ENCODE measurements at regions not wholly inside any gene's neighbourhood (a gene's known extent, or its start where the extent isn't known, plus 50 kb on each side); places are given as distances from the start of the nearest gene placed in this dataset.
A peak's percentile ranks its signal among the peaks of the same experiment; 100 is the strongest.

- DNase-seq (ENCODE audit: low read depth in 2 of 2), result peak in 1 of 2 experiments; percentile 45
Observed at GRCh38 chr16:85162478-85163277, 50.4 kb upstream of the CIBAR2 start.

- DNase-seq (ENCODE audit: low read depth in 2 of 2), result no peak
Observed at GRCh38 chr16:85163278-85164112, 51.2 kb upstream of the CIBAR2 start.

GRCh38 chr16:85164431-85164830 lies 52.2 kb upstream of the CIBAR2 start:
- no peak for DNase-seq (ENCODE audit: low read depth in 2 of 2)

DNA sequence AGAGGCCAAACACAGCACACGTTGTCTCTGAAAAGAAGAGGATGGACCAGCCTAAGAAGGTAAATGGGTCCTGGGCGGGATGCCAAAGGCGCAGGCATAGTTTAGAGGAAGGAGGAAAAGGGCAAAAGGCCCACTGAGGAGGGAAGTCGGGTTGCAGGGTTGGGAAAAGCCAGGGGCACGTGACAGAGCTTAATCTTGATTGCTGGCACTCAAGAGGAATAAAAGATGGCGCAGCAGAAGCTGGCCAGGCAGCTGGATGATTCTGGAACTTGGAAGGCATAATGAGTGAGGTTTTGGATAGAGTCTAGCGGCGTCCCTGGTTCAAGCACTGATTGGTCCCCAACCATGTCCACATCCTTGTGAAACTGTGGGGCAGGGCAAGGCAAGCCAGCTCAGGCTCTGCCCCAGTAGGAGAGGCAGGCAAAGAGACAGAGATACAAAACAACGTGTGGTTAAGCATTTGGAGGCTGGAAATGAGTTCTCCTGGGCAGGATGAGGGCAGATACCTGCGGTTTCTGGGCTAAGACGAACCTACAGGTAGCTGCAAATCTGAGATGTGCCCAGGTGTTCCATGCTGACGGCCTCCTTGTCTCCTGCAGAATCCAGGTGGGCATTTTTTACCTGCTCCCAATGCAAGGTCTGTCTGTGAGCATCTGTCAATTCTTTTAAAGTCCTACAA lies 52.7 kb upstream of the CIBAR2 start:
- no peak for DNase-seq (ENCODE audit: low read depth in 2 of 2)

DNA sequence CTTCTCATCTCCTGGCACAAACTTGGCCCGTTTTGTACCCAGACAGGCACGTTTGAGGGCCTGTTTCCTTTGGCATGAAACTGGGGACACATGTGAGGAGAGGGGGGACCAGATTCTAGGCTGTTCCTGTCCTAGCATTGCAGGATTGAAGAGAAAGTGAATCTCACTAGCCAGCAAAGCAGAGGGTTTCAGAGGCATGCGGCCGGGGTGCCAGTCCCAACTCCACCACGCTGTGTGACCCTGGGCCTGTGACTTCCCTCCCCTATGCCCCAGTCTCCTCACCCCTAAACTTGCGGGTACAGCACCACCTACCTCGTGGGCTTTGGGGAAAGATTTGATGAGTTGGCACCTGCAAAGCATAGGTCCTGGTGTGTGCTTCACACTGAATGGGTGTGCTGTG lies 53.5 kb upstream of the CIBAR2 start:
- no peak for DNase-seq (ENCODE audit: low read depth in 2 of 2)

DNA sequence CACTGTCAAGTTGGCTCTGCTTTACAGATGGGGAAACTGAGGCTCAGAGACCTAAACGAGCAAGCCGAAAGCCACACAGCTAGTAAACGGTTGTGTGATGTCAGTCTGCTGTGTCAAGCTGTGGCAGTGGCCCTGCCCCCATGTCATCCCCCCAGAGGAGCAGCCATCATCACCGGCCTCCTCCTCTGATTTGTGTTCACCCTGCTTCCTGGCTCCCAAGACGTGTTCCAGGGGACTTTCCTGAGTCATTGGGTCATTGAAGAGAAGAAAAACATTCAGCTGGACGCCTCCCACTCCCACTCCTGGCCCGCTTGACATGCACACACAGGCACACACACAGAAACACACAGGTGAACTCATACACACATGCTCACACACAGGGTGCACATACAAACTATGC lies 54.0 kb upstream of the CIBAR2 start:
- no peak for DNase-seq (ENCODE audit: low read depth in 2 of 2)

DNA sequence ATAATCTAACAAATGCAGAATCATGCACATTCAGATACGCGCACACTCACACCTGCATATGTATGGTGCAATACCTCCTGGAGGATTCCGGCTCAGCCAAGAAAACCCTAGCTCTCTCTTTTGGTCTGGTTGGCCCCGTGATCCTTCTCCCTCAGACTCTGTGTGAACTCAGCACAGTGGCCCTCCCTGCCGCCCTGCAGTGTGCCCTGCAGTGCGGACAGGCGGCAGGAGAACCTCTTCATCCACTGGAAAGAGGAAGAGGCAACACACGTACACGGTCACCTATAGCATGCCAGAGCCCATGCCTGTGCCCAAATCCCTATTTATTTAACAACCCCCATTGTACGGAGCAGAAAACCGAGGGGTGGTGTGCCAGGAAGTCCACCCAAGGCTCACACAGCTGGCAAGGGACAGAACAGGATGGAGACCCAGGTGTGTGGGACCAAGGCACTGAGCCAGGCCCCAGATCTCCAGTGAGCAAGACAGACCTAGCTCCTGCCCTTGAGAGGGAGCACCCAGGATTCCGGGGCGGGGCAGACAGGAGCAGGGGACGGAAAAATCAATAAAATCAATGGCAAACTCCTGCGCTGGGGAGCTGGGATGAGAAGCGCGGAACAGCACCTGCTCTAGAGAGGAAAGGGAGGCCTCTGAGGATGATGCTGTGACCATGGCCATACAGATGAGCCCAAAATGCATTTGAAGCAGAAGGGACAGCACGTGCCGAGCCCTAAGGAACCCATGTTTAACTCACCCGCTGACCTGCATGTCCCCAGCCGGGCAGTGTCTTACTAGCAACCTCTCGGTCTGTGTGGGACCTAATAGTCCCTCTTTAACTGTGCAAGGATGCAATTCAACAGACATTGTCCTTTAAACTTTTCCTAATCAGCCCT lies 54.7 kb upstream of the CIBAR2 start:
- no peak for DNase-seq (ENCODE audit: low read depth in 2 of 2)

GRCh38 chr16:85167589-85168537 lies 55.6 kb upstream of the CIBAR2 start:
- DNase-seq (ENCODE audit: low read depth in 2 of 2), result no peak

GRCh38 chr16:85168732-85169256 lies 56.5 kb upstream of the CIBAR2 start:
- no peak for DNase-seq (ENCODE audit: low read depth in 2 of 2)

- no peak for DNase-seq (ENCODE audit: low read depth in 2 of 2)
Observed at GRCh38 chr16:85169333-85170065, 57.2 kb upstream of the CIBAR2 start.

DNA sequence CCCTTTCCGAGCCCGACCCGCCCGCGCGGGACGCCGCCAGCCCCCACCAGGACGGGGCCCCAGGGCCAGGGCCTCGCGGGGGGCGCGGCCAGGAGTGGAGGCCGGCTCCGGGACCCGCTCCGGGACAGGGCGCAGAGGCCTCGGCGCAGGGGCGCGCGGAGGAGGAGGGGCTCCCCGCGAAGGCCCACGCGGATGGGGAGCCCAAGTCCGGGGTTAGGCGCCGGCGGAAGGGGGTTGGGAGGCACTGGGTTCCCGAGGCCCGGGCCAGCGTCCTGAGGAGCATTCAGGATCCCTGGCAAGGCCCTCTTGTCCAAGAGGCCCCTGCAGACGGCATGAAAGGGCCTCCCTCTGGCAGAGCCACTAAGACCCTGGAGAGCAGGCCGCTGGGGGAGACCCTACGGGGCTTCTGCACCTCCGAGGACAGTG lies 57.8 kb upstream of the CIBAR2 start:
- DNase-seq (ENCODE audit: low read depth in 2 of 2), result no peak

GRCh38 chr16:85170590-85171003 lies 58.3 kb upstream of the CIBAR2 start:
- no peak for DNase-seq (ENCODE audit: low read depth in 2 of 2)

DNA sequence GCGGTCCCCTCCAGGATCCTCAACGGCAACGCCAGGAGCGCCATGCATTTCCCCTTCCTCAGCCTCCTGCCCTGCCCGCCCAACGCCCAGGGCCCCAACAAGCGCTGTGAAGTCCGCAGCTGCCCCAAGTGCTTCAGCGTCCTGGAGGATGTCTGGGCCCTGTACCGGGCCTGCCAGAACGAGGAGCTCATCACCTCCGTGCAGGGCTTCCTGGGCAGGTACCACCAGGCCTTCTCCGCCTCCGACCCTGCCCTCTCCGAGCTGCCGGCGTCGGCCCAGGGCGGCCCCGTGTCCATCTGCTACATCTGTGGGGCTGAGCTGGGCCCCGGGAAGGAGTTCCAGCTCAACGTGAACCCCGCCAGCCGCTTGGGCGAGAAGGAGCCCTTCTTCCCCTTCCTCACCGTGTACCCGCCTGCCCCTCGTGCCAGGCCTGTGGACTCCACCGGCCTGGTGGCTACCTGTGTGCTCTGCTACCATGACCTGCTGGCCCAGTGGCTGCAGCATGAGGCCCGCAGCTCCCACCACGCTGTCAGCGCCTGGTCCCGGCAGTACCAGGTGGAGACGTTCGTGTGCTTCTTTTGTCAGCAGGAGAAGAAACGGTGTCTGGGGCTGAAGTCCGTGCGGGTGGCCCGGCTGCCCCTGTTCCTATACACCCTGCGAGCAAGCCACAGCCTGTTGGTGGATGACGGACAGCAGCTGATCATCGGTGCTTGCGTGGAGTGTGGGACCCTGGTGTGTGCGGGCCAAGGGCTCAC lies 58.9 kb upstream of the CIBAR2 start:
- no peak for DNase-seq (ENCODE audit: low read depth in 2 of 2)

DNA sequence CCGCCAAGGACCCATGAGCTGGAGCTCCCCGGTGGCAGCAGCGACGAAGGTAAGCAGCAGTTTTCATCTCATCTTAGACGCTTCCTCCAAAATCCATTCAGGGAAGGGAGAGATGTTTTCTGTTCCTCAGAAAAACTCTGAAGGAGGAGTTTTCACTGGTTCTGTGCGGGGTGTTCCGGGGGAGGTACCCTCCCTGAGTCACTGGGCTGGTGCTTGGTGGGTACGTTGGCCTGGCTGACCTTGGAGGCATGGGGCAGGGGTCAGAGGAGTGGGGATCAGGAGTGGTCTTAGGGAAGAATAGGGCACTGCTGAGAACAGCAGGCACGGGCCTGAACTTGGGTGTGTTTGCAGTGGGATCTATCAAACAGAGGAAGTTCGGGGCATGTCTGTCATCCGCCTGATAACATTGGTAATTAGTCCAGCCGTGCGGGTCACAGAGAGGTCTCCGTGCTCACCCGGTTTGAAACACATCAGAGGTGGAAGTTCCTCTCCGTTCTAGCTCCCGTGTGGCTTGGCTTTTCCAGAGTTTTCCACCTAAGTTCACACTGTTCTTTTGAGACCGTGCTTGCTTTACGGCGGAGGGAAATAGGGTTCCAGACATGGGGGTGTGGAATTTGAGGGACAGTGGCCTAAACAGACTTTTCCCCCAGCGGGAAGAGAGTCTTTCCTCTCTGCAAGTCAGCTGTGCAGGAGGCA lies 59.6 kb upstream of the CIBAR2 start:
- DNase-seq (ENCODE audit: low read depth in 2 of 2), result no peak

DNA sequence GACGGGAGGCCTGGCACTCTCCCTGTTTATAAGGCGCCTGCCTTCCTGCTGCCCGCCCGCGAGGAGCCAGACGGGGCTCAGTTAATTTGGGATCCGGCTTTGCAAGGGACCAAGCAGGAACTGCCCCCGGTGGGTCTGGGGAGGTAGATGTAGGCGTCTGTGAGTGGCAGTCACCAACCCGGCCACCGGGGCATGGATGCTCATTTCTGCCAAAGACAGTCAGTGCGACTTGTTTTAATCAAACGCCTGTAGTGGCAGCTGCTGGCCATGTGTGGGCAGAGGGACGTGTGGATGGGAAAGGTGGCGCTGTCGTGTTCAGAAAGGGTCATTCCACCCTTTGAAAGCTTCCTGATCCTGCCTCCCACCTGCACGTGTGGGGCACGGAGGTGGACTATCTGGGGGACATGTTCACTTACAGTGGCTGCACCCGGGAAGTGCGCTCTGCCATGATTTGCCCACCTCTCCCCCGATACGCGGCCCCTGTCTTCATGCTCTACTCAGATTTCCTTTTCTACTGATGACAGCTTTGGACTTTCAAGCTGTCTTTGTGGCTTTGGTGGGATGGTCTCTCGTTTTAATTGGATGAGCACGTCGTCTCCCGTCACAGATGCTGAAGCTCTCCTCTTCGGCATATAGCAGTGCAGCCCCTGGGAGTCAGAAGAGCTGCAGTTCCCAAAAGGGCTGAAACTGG lies 60.3 kb upstream of the CIBAR2 start:
- DNase-seq (ENCODE audit: low read depth in 2 of 2), result no peak

- DNase-seq (ENCODE audit: low read depth in 2 of 2), result peak; percentile 49 to 53
Observed at GRCh38 chr16:85173146-85173980, 61.1 kb upstream of the CIBAR2 start.

Measured in fibroblast of skin of left biceps (primary cell).